Smooth muscle cell (in vitro differentiated cells): ENCODE measurements at regions not wholly inside any gene's neighbourhood (a gene's known extent, or its start where the extent isn't known, plus 50 kb on each side); places are given as distances from the start of the nearest gene placed in this dataset.
"Not testable (repeated sequence)": the region's sequence is repeated elsewhere in the genome, so short reads cannot be mapped to it uniquely, and the experiment has no call there.

Experiments
- DNase-seq: peaks from one replicate; lab custom pipeline; 2025; ENCODE audit not compliant: unreplicated experiment; lab: John Stamatoyannopoulos, UW
- H2AFZ ChIP-seq: fragments of 200-600 bp; sonication (generic); 2 replicates; pipeline ENCODE4 v1.6.0; 2016; ENCODE audit warnings: antibody characterized with exemption, low read depth, mild to moderate bottlenecking
- H3F3A ChIP-seq: fragments of 200-600 bp; sonication (generic); 2 replicates; pipeline ENCODE4 v1.6.0; 2017; ENCODE audit warnings: antibody characterized with exemption, low read depth
- H3K27ac ChIP-seq: fragments of 200-600 bp; sonication (generic); 2 replicates; pipeline ENCODE4 v1.5.1; 2016; ENCODE audit warnings: low read depth, mild to moderate bottlenecking
- H3K27me3 ChIP-seq: fragments of 200-600 bp; sonication (generic); 2 replicates; pipeline ENCODE4 v1.6.1; 2016; ENCODE audit warnings: low read depth, mild to moderate bottlenecking
- H3K36me3 ChIP-seq: fragments of 200-600 bp; sonication (generic); 2 replicates; pipeline ENCODE4 v1.5.1; 2016; ENCODE audit warnings: low read depth
- H3K4me1 ChIP-seq: fragments of 200-600 bp; sonication (generic); 2 replicates; pipeline ENCODE4 v1.5.1; 2016; ENCODE audit warnings: low read depth
- H3K4me2 ChIP-seq: fragments of 200-600 bp; sonication (generic); 2 replicates; pipeline ENCODE4 v1.6.0; 2016; ENCODE audit warnings: mild to moderate bottlenecking
- H3K4me3 ChIP-seq: fragments of 200-600 bp; sonication (generic); 2 replicates; pipeline ENCODE4 v1.5.1; 2016; ENCODE audit warnings: mild to moderate bottlenecking
- H3K79me2 ChIP-seq: fragments of 200-600 bp; sonication (generic); 2 replicates; pipeline ENCODE4 v1.6.0; 2016; ENCODE audit warnings: low read depth, mild to moderate bottlenecking
- H3K9ac ChIP-seq: fragments of 200-600 bp; sonication (generic); 2 replicates; pipeline ENCODE4 v1.6.0; 2016; ENCODE audit warnings: low read depth
- H3K9me3 ChIP-seq: fragments of 200-600 bp; sonication (generic); replicated peaks from 2 replicates; pipeline ENCODE4 v1.5.1; 2016; ENCODE audit warnings: low read depth
- H4K20me1 ChIP-seq: fragments of 200-600 bp; sonication (generic); 2 replicates; pipeline ENCODE4 v1.6.0; 2016; ENCODE audit warnings: low read depth
- CTCF ChIP-seq: fragments of 200-600 bp; sonication (generic); IDR thresholded peaks from 2 replicates; pipeline ENCODE4 v1.5.1; 2017; ENCODE audit warnings: borderline replicate concordance, mild to moderate bottlenecking, antibody characterized with exemption; ENCODE audit not compliant: insufficient read depth, poor library complexity, severe bottlenecking
- WGBS: methylation state at CpG from one replicate; pipeline ENCODE4 v1.1.7; 2016; ENCODE audit warnings: low lambda C conversion rate; 5-methylcytosine and 5-hydroxymethylcytosine counted together

GRCh38 chr19:27821418-27822018 lies 1391.4 kb downstream of the UQCRFS1 start:
- no peak overlapping the region for H3K4me2 ChIP-seq

GRCh38 chr19:27815985-27816384 lies 1397.0 kb downstream of the UQCRFS1 start:
- H3K4me2 ChIP-seq = no peak overlapping the region
- no peaks in the 10 kb centered on the region for H3K9me3 ChIP-seq
- H4K20me1 ChIP-seq = no peaks in the 10 kb centered on the region
- H3K36me3 ChIP-seq = no peaks in the 10 kb centered on the region
- H3F3A ChIP-seq = no peaks in the 10 kb centered on the region
- no peaks in the 10 kb centered on the region for H3K4me1 ChIP-seq
- no peak overlapping the region for H3K9ac ChIP-seq
- H2AFZ ChIP-seq = no peak overlapping the region
- H3K27ac ChIP-seq = no peak overlapping the region
- H3K4me3 ChIP-seq = no peak overlapping the region
- DNase-seq = no peak
- TF ChIP-seq CTCF = no peak
- H3K27me3 ChIP-seq = no peaks in the 10 kb centered on the region
- WGBS = 67% methylated on average over 1 of the region's 1 CpG
- H3K79me2 ChIP-seq = no peaks in the 10 kb centered on the region

More at GRCh38 chr19:27821418-27822018, 1391.4 kb downstream of the UQCRFS1 start:
- TF ChIP-seq CTCF = no peak
- Histone ChIP-seq H3K36me3 (no peaks in the 10 kb centered on the region), H3K79me2 (no peaks in the 10 kb centered on the region), H2AFZ (no peak overlapping the region), H3K4me3 (no peak overlapping the region), H4K20me1 (no peaks in the 10 kb centered on the region), H3K9me3 (no peaks in the 10 kb centered on the region), H3K27ac (no peak overlapping the region), H3F3A (no peaks in the 10 kb centered on the region), H3K27me3 (no peaks in the 10 kb centered on the region), H3K4me1 (no peaks in the 10 kb centered on the region), H3K9ac (no peak overlapping the region)
- no peak for DNase-seq

- H3K27ac ChIP-seq, H4K20me1 ChIP-seq, H3K4me1 ChIP-seq, H3K9me3 ChIP-seq, DNase-seq, H2AFZ ChIP-seq, H3K4me2 ChIP-seq, H3K9ac ChIP-seq, H3K4me3 ChIP-seq, H3K79me2 ChIP-seq, H3K36me3 ChIP-seq, H3K27me3 ChIP-seq, H3F3A ChIP-seq: not testable (repeated sequence)
- WGBS = 82% methylated on average over 4 of the region's 4 CpGs
Observed at GRCh38 chr19:27814834-27815233, 1398.1 kb downstream of the UQCRFS1 start.

GRCh38 chr19:27814274-27814673 lies 1398.7 kb downstream of the UQCRFS1 start:
- H3K27me3 ChIP-seq, H3K27ac ChIP-seq, H3K9me3 ChIP-seq, H2AFZ ChIP-seq, DNase-seq, H3K4me1 ChIP-seq, H3K4me2 ChIP-seq, H4K20me1 ChIP-seq, H3K79me2 ChIP-seq, H3K4me3 ChIP-seq, H3K36me3 ChIP-seq, H3F3A ChIP-seq, H3K9ac ChIP-seq: not testable (repeated sequence)
- 98% methylated on average over 3 of the region's 3 CpGs for WGBS
